ENCODE measurements at regions not wholly inside any gene's neighbourhood (a gene's known extent, or its start where the extent isn't known, plus 50 kb on each side); places are given as distances from the start of the nearest gene placed in this dataset.

DNA sequence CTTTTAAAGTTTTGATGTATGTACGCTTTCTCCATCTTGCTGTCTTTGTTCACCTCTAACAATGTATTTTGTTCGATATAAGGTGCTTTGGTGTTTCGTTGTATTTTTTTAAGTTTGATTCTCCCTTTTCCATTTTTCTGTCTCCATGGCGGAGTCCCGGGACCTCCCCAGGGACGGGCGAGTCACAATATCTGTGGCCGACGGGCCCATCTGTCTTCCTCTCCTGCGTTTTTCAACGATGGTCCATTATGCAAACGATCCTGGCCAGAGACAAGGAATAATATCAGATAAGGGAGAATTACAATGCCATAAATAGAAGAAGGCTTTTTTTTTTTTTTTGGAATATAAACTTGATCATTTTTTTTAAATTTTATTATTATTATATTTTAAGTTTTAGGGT, 112.3 kb upstream of the SHOX start:
- H3K9me3 ChIP-seq (replicated peaks in 1 of 11), result no peaks in the 10 kb centered on the region
- H3K4me3 ChIP-seq, result no peak overlapping the region
- no peaks in the 10 kb centered on the region for H3K4me1 ChIP-seq
- no peaks in the 10 kb centered on the region for H4K20me1 ChIP-seq
- TF ChIP-seq Cebpa-rat (IDR thresholded peaks at IDR 0.05), result no peak
- no peak overlapping the region for H3K9ac ChIP-seq
- peaks cover 0 to 8% (median 0%) of the 10 kb centered on the region in 11 experiments; a peak in 4 of 22 replicates for H3K27me3 ChIP-seq
- no peak overlapping the region for H3K4me2 ChIP-seq
- H3K27ac ChIP-seq, result no peak overlapping the region
- H3K36me3 ChIP-seq, result no peaks in the 10 kb centered on the region

DNA sequence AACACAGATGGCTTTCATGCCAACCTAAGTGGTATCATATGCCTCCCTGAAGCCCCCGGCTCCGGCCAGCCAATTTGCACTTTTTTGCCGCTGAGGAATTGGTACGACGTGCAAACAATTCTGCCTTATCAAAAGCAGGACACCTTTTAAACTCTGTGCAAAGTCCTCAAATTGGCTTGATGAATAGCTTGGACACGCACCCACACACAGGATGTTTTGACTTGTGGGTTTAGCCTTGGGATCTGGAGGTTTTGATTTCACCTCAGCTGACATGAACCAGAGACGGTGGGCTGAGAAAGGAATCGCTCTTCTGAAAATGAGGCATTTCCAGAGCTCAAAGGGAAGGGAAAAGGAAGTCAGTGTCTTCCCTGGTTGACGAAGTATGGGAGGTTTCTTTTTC, 110.8 kb upstream of the SHOX start:
- H3K27me3 ChIP-seq, result peaks cover 0 to 8% (median 0%) of the 10 kb centered on the region in 11 experiments; a peak in 4 of 22 replicates
- no peaks in the 10 kb centered on the region for H4K20me1 ChIP-seq
- no peak overlapping the region for H3K9ac ChIP-seq
- no peak for TF ChIP-seq Cebpa-rat (IDR thresholded peaks at IDR 0.05)
- no peak overlapping the region for H3K4me3 ChIP-seq
- no peaks in the 10 kb centered on the region for H3K9me3 ChIP-seq (replicated peaks in 1 of 11)
- H3K27ac ChIP-seq, result no peak overlapping the region
- H3K36me3 ChIP-seq, result no peaks in the 10 kb centered on the region
- no peaks in the 10 kb centered on the region for H3K4me1 ChIP-seq
- H3K4me2 ChIP-seq, result 0 out of 22 replicates have a peak overlapping the region, but pooled peaks of 1 of the 11 experiments have one; percentile 17

DNA sequence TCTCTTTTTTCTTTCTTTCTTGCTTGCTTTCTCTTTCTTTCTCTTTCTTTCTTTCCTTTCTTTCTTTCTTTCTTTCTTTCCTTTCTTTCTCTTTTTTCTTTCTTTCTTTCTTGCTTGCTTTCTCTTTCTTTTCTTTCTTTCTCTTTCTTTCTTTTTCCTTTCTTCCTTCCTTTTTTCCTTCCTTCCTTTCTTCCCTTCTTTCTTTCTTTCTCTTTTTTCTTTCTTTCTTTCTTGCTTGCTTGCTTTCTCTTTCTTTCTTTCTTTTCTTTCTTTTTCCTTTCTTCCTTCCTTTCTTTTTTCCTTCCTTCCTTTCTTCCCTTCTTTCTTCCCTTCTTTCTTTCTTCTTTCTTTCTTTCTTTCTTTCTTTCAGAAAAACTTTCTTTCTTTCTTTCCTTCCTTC, 108.1 kb upstream of the SHOX start:
- TF ChIP-seq Cebpa-rat (IDR thresholded peaks at IDR 0.05), result no peak
- H3K27me3 ChIP-seq, result no peaks in the 10 kb centered on the region
- peaks cover 0 to 11% (median 9%) of the 10 kb centered on the region in 10 experiments; a peak in 12 of 20 replicates for H3K4me1 ChIP-seq
- no peak overlapping the region for H3K4me3 ChIP-seq
- H3K9me3 ChIP-seq (replicated peaks in 1 of 11), result peaks cover 4 to 17% (median 6%) of the 10 kb centered on the region in 11 experiments; a peak in 16 of 22 replicates
- no peak overlapping the region for H3K4me2 ChIP-seq
- no peaks in the 10 kb centered on the region for H3K36me3 ChIP-seq
- no peaks in the 10 kb centered on the region for H4K20me1 ChIP-seq
- no peak overlapping the region for H3K9ac ChIP-seq
- no peak overlapping the region for H3K27ac ChIP-seq

DNA sequence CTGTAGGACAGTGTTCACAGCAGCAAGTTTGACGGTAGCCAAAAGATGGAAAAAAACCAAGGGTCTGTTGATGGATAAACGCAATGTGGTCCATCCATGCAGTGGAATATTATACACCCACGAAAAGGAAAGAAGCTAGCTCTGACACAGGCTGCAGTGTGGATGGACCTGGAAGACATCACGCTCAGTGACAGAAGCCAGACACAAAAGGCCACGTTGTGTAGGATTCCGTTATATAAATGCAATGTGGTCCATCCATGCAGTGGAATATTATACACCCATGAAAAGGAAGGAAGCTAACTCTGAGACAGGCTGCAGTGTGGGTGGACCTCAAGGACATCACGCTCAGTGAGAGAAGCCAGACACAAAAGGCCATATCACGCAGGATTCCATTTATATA, 105.5 kb upstream of the SHOX start:
- H3K9ac ChIP-seq, result no peak overlapping the region
- H3K4me2 ChIP-seq, result no peak overlapping the region
- H3K27me3 ChIP-seq, result no peaks in the 10 kb centered on the region
- peaks cover 0 to 11% (median 9%) of the 10 kb centered on the region in 10 experiments; a peak in 12 of 20 replicates for H3K4me1 ChIP-seq
- H3K27ac ChIP-seq, result no peak overlapping the region
- no peak overlapping the region for H3K4me3 ChIP-seq
- H3K9me3 ChIP-seq (replicated peaks in 1 of 11), result peaks cover 9 to 30% (median 20%) of the 10 kb centered on the region in 11 experiments; a peak in 20 of 22 replicates
- no peaks in the 10 kb centered on the region for H3K36me3 ChIP-seq
- H4K20me1 ChIP-seq, result no peaks in the 10 kb centered on the region
- TF ChIP-seq Cebpa-rat (IDR thresholded peaks at IDR 0.05), result no peak

DNA sequence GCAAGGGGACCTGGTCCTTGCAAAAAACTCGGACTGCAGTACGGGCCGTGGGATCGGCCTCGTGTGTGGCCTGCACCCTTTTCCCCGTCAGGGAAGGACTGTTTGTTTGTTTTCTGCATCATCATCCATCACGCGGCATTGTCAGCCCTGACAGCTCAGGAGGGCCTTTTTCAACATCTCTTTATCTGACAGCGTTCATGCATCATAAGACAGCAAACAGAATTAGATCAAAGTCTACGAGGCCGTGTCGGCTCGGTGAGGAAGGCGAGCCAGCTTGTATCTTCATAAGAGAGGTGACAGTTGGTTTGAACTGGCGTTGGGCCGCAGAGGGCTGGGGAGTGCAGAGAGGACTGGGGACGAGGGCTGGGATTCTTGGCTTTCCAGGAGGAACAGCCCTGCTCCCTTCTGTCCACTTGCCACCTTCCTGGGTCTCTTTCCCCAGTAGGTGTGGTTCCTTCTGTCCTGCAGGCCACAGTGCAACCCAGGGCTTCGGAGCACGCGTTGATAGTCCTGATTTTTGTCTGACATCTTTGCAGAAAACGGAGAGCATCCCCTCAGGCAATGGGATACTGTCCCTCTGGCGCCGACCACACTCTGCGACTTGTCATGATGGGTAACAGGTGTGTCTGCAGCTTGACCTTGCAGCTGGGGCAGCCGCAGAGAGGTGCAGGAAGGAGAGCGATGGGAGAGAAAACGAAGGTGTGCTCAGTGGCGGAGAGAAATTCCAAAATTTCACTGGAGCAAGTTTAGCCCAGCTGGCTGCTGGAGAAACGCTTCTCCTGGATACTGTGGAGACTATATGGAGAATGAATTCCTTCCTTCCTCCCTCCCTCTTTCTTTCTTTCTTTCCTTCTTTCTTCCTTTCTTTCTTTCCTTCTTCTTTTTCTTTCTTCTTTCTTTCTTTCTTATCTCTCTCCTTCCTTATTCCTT, 104.0 kb upstream of the SHOX start:
- Histone ChIP-seq H3K4me2 (peak overlapping the region in 8 of 11 experiments; percentile 1 to 52 (median 48); a peak in 13 of 22 replicates), H3K27me3 (no peaks in the 10 kb centered on the region), H3K9me3 (replicated peaks in 1 of 11) (peaks cover 15 to 39% (median 29%) of the 10 kb centered on the region in 11 experiments; a peak in 20 of 22 replicates), H3K4me3 (no peak overlapping the region), H3K9ac (no peak overlapping the region), H3K27ac (no peak overlapping the region), H3K4me1 (peaks cover 0 to 11% (median 9%) of the 10 kb centered on the region in 10 experiments; a peak in 12 of 20 replicates), H4K20me1 (no peaks in the 10 kb centered on the region), H3K36me3 (no peaks in the 10 kb centered on the region)
- TF ChIP-seq Cebpa-rat (IDR thresholded peaks at IDR 0.05), result no peak

DNA sequence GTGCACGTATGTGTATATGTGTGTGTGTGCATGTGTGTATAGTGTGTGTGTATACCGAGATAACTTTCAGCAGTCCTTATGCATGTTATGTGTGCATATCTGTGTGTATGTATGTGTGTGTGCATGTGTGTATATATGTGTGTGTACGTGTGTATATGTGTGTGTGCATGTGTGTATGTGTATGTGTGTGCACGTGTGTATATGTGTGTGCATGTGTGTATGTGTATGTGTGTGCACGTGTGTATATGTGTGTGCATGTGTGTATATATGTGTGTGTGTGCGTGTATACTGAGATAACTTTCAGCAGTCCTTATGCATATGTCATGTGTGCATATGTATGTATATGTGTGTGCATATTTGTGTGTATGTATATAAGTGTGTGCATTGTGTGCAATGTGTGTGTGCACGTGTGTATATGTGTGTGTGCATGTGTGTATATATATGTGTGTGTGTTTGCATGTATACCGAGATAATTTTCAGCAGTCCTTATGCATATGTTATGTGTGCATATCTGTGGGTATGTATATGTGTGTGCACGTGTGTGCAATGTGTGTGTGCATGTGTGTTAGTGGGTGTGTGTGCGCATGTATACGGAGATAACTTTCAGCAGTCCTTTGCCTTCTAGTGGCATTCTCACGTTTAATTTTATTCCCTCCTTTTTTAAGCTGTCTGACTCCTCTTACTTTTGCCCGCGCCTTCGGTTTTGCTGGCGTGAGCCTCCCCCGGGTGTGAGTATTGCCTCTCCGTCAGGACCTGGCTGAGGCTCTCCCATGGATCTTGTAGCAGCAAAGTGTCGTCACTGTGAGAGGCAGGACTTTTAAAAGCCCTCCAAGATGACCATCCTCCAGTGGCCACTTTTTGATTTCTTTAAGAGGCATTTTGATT, 99.6 kb upstream of the SHOX start:
- Histone ChIP-seq H4K20me1 (no peaks in the 10 kb centered on the region), H3K27ac (no peak overlapping the region), H3K4me1 (peaks cover 0 to 10% (median 8%) of the 10 kb centered on the region in 10 experiments; a peak in 12 of 20 replicates), H3K4me2 (no peak overlapping the region), H3K4me3 (no peak overlapping the region), H3K36me3 (no peaks in the 10 kb centered on the region), H3K27me3 (no peaks in the 10 kb centered on the region), H3K9me3 (replicated peaks in 1 of 11) (peaks cover 10 to 33% (median 24%) of the 10 kb centered on the region in 11 experiments; a peak in 17 of 22 replicates), H3K9ac (no peak overlapping the region)
- no peak for TF ChIP-seq Cebpa-rat (IDR thresholded peaks at IDR 0.05)

DNA sequence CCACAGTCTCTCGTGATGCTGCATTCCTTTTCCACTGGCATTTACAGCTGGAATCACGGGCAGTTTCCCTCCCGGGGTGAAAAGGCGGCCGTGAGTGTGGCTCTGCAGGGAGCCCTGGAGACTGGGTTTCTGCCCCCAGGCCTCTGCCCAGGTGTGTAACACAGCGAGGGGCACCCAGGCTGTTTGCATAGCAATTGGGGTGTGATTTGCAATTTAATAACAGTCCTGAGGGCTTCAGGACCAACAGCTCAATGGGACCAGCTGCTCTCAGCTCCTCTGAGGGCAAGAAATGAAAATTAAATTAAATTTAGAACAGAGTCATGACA, 99.0 kb upstream of the SHOX start:
- Histone ChIP-seq H3K27ac (no peak overlapping the region), H3K27me3 (no peaks in the 10 kb centered on the region), H3K4me1 (peaks cover 0 to 4% (median 2%) of the 10 kb centered on the region in 10 experiments; a peak in 11 of 20 replicates), H3K9ac (no peak overlapping the region), H3K4me2 (no peak overlapping the region), H3K9me3 (replicated peaks in 1 of 11) (peaks cover 10 to 30% (median 24%) of the 10 kb centered on the region in 11 experiments; a peak in 17 of 22 replicates), H3K4me3 (no peak overlapping the region), H4K20me1 (no peaks in the 10 kb centered on the region), H3K36me3 (no peaks in the 10 kb centered on the region)
- TF ChIP-seq Cebpa-rat (IDR thresholded peaks at IDR 0.05), result no peak

DNA sequence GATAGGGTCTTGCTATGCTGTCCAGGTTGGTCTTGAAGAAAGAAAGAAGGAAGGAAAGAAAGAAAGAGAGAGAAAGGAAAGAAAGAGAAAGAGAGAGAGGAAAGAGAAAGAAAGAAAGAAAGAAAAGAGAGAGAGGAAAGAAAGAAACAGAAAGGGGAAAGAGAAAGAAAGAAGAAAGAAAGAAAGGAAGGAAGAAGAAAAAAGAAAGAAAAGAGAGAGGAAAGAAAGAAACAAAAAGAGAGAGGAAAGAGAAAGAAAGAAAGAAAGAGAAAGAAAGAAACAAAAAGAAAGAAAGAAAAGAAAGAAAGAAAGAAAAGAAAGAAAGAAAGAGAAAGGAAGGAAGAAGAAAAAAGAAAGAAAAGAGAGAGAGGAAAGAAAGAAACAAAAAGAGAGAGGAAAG, 95.8 kb upstream of the SHOX start:
- H3K9ac ChIP-seq, result no peak overlapping the region

DNA sequence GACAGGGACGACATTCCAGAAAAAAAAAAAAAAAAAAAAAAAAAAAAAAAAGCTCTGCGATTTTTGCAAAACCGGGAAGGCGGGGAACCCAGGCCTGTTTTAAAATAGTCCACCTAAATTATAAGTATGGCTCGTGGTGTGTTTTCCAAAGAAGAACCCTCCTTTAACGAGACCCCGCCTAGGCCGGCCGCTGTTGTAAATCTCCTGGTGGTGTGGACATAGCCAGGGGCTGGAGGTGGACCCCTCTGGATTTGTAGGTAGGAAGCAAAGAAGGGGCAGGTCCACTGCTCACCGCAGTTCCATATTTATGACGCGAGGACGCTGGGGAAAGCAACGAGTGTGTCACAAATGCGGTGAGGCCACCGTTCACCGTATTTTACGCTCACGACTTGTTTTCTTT, 94.0 kb upstream of the SHOX start:
- H4K20me1 ChIP-seq, result no peaks in the 10 kb centered on the region
- H3K27ac ChIP-seq, result no peak overlapping the region
- TF ChIP-seq Cebpa-rat (IDR thresholded peaks at IDR 0.05), result no peak
- H3K9me3 ChIP-seq (replicated peaks in 1 of 11), result no peaks in the 10 kb centered on the region
- no peak overlapping the region for H3K4me3 ChIP-seq
- H3K9ac ChIP-seq, result no peak overlapping the region
- H3K36me3 ChIP-seq, result no peaks in the 10 kb centered on the region
- H3K4me2 ChIP-seq, result no peak overlapping the region
- H3K4me1 ChIP-seq, result peaks cover 0 to 11% (median 0%) of the 10 kb centered on the region in 10 experiments; a peak in 3 of 20 replicates
- no peaks in the 10 kb centered on the region for H3K27me3 ChIP-seq

More for the DNA sequence above, 95.8 kb upstream of the SHOX start:
- H3K36me3 ChIP-seq, result no peaks in the 10 kb centered on the region
- no peak overlapping the region for H3K27ac ChIP-seq
- no peaks in the 10 kb centered on the region for H4K20me1 ChIP-seq
- H3K4me3 ChIP-seq, result no peak overlapping the region
- peaks cover 2 to 15% (median 9%) of the 10 kb centered on the region in 11 experiments; a peak in 16 of 22 replicates for H3K9me3 ChIP-seq (replicated peaks in 1 of 11)
- no peak overlapping the region for H3K4me2 ChIP-seq
- no peaks in the 10 kb centered on the region for H3K27me3 ChIP-seq
- TF ChIP-seq Cebpa-rat (IDR thresholded peaks at IDR 0.05), result no peak
- H3K4me1 ChIP-seq, result no peaks in the 10 kb centered on the region

Measured in BLaER1 treated with 17β-estradiol and CSF1 and Interleukin-3, amounts not matched to agents 10 nM and 100 nM (cell line).